Coronary artery (tissue), 2 donors: ENCODE measurements at regions not wholly inside any gene's neighbourhood (a gene's known extent, or its start where the extent isn't known, plus 50 kb on each side); places are given as distances from the start of the nearest gene placed in this dataset.
A peak's percentile ranks its signal among the peaks of the same experiment; 100 is the strongest.
"Not testable (repeated sequence)": the region's sequence is repeated elsewhere in the genome, so short reads cannot be mapped to it uniquely, and the experiment has no call there.

Experiments
- DNase-seq: peaks from one replicate; pipeline ENCODE4 v3.0.0-alpha.2; 2017; ENCODE audit warnings: low spot score
- H3K27ac ChIP-seq, 2 donors: fragments of 200-600 bp; sonication (generic); one replicate each; pipeline ENCODE4 v1.5.1; 2016 to 2019
- H3K4me3 ChIP-seq: fragments of 200-600 bp; sonication (generic); 2 replicates; pipeline ENCODE4 v1.5.1; 2016; ENCODE audit warnings: mild to moderate bottlenecking, moderate library complexity
- TF ChIP-seq, protein P1 (sequence below): fragments of 200-600 bp; sonication (generic); IDR thresholded peaks from one replicate; pipeline ENCODE4 v1.5.1; 2019; ENCODE audit warnings: antibody characterized with exemption

DNA sequence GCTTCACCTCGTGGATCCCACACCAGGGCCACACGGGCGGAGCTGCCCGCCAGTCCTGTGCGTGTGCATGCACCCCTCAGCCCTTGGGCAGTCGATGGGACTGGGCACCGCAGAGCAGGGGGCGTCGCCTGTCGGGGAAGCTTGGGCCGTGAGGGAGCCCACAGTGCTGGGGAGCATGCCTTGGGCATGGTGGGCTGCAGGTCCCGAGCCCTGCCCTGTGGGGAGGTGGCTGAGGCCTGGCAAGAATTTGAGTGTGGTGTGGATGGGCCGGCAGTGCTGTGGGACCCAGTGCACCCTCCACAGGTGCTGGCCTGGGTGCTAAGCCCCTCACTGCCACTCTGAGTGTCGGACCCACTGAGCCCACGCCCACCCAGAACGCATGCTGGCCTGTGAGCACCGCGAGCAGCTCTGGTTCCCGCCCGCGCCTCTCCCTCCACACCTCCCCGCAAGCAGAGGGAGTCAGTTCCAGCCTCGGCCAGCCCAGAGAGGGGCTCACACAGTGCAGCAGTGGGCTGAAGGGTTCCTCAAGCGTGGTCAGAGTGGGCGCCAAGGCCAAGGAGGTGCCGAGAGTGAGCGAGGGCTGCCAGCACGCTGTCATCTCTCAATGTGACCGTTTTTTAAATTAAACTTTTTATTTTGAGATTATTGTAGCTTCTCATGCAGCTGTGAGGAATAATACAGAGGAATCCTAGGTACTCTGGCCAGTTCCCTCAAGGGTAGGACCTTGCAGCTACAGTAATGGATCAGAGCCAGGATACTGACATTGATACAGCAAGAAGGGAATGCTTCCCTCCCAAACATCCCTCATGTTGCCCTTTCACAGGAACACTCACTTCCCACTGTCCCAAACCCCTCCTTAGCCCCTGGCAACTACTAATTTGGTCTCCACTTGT, 127.7 kb downstream of the CRYBB2 start:
- no peak for DNase-seq
- TF ChIP-seq, protein P1, sequence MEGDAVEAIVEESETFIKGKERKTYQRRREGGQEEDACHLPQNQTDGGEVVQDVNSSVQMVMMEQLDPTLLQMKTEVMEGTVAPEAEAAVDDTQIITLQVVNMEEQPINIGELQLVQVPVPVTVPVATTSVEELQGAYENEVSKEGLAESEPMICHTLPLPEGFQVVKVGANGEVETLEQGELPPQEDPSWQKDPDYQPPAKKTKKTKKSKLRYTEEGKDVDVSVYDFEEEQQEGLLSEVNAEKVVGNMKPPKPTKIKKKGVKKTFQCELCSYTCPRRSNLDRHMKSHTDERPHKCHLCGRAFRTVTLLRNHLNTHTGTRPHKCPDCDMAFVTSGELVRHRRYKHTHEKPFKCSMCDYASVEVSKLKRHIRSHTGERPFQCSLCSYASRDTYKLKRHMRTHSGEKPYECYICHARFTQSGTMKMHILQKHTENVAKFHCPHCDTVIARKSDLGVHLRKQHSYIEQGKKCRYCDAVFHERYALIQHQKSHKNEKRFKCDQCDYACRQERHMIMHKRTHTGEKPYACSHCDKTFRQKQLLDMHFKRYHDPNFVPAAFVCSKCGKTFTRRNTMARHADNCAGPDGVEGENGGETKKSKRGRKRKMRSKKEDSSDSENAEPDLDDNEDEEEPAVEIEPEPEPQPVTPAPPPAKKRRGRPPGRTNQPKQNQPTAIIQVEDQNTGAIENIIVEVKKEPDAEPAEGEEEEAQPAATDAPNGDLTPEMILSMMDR: no peak
- no peak overlapping the region for H3K4me3 ChIP-seq

DNA sequence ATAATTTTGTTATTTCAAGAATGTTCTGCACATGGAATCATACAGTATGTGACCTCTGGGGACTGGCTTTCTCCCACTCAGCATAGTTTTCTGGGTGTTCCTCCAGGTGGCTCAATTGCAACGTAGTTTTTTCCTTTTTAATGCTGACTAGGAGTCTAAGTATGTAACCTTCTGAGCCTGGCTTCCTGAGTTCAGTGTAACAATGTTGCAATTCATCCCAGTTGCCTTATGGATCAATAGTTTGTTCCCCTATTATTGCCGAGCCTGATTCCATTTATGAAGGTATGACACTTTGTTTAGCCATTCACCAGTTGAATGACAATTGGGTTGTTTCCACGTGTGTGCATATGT, 128.3 kb downstream of the CRYBB2 start:
- TF ChIP-seq, protein P1: no peak
- DNase-seq: no peak
- Histone ChIP-seq H3K4me3 (no peak overlapping the region), H3K27ac (no peak overlapping the region)

More for the DNA sequence above, 127.7 kb downstream of the CRYBB2 start:
- H3K27ac ChIP-seq: no peak overlapping the region

DNA sequence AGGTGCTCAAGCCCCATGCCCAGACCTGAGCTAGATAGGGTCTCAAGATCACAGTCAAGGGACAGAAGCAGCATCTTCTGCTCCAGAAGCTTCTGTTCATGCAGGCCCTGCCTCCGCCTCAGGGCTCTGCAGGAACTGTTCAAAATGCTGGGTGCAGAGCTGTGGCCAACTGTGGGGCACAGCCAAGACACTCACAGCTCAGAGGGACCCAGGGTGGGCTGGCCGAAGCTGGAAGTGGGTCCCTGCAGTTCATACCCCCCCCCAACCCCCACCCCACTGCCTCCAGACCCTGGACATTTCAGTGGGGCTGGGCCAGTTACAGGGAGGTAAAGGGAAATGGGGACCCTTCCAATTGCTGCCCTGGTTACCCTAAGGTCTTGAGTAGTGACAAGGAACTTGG, 129.0 kb downstream of the CRYBB2 start:
- no peak overlapping the region for H3K27ac ChIP-seq
- TF ChIP-seq, protein P1: no peak
- no peak for DNase-seq
- no peak overlapping the region for H3K4me3 ChIP-seq

DNA sequence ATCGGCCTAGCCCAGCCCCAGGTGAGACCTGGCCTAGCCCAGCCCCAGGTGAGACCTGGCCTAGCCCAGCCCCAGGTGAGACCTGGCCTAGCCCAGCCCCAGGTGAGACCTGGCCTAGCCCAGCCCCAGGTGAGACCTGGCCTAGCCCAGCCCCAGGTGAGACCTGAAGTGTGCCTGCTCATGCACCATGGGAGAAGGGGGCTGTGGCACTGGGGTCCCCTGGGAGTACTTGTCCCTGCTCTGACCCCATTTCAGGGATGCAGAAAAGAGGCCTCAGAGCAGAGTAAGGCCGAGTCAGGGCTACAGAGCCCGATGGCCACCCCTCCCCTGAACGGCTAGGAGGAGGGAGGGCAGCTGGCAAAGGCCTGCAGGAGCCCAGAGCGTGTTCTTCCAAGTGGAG, 129.6 kb downstream of the CRYBB2 start:
- H3K27ac ChIP-seq, DNase-seq, H3K4me3 ChIP-seq: not testable (repeated sequence)

DNA sequence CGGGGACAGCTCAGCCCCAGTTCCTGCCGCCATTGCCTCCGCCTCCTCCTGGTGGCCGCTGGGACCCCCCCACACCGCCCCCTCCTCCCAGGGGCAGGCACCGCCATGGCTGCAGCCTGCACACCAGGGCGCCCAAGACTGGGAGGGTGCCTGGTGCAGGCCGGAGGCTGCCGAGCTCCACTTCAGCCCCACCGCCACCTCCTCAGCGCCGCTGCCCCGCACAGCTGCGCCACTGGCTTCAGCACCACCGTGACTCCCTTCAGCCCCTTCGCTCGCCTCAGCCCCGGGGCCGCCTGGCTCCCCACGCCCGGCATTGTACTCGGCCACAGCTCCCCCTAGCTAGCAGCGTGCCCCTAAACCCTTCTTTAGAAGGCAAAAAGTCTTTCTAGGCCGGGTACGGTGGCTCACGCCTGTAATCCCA, 131.1 kb downstream of the CRYBB2 start:
- TF ChIP-seq, protein P1: no peak
- Histone ChIP-seq H3K4me3 (no peak overlapping the region), H3K27ac (no peak overlapping the region)
- DNase-seq: peak; percentile 33

DNA sequence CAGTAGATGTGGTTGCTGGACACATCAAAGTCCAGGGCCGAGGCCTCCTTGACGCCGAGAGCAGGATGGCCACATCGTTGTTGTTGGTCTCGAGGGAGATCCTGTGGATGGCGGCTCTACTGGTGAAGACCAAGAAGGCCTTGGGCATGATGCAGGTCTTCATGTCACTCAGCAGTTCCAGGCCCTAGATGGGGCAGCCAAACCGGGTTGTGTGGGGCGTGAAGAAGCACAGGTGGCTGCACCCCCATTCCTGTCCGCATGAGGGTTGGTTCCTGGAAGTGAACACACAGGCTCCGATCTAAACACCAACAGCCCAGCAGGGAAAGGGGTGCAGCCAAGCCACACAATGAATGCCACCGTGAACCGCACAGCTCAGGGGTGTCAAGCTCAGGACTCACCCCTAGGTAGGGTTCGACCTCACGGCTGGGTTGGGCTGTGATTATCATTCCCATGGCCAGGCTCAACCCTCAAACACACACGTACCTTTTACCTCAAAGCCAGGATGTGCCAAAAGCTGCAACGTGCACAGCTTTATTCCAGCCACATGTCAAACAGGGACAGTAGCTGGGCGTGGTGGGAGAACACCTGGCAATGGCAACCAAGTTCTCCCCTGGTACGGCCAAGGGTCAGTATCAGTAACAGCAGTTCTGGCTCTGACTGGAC, 132.3 kb downstream of the CRYBB2 start:
- DNase-seq: peak; percentile 54
- Histone ChIP-seq H3K4me3 (no peak overlapping the region), H3K27ac (no peak overlapping the region)
- TF ChIP-seq, protein P1: no peak

DNA sequence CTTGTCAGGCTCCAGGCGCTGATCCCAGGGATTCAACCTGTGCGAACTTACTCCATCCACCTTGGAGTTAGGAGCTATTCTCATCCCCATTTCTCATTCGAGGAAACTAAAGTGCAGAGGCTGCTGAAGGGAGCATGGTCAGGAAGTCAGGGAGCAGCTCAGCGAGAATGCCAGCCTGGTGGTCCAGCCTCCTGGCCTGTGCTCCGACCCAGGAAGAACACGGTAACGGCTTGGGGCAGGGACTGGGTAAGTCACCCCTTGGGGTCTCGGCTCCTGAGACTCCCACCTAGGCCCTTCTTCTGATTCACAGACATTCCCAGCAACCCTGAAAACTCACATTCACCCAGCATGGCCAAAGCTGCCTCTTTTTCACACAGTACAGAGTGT, 132.8 kb downstream of the CRYBB2 start:
- TF ChIP-seq, protein P1: no peak
- DNase-seq: no peak
- no peak overlapping the region for H3K4me3 ChIP-seq
- no peak overlapping the region for H3K27ac ChIP-seq
